Tibial nerve (tissue), 4 donors: ENCODE measurements at regions not wholly inside any gene's neighbourhood (a gene's known extent, or its start where the extent isn't known, plus 50 kb on each side); places are given as distances from the start of the nearest gene placed in this dataset.
A peak's percentile ranks its signal among the peaks of the same experiment; 100 is the strongest.

Experiments
- DNase-seq, 2 donors: peaks; one replicate each; pipeline ENCODE4 v3.0.0-alpha.2; 2019; ENCODE audit warnings: low spot score in 2 of 2
- H3K27ac ChIP-seq, 4 donors: fragments of 200-600 bp; sonication (generic) in 3 of 4; one replicate each; pipeline ENCODE4 v1.5.1; 2017 to 2019; ENCODE audit warnings: mild to moderate bottlenecking in 1 of 4
- H3K27me3 ChIP-seq, 2 donors: fragments of 200-600 bp; sonication (generic) in 1 of 2; one replicate each; pipeline versions ENCODE4 v1.5.1 to v1.6.0; 2017 to 2019
- H3K36me3 ChIP-seq, 3 donors: fragments of 200-600 bp; sonication (generic); one replicate each; pipeline ENCODE4 v1.5.1; 2018 to 2019
- H3K4me1 ChIP-seq, 4 donors: fragments of 200-600 bp; sonication (generic) in 3 of 4; one replicate each; pipeline ENCODE4 v1.5.1; 2017 to 2019
- H3K4me3 ChIP-seq, 4 donors: fragments of 200-600 bp; sonication (generic) in 3 of 4; one replicate each; pipeline ENCODE4 v1.5.1; 2017 to 2019; ENCODE audit warnings: mild to moderate bottlenecking in 1 of 4, moderate library complexity in 1 of 4
- H3K9me3 ChIP-seq, 4 donors: fragments of 200-600 bp; sonication (generic) in 3 of 4; one replicate each; pipeline ENCODE4 v1.5.1; 2017 to 2019
- CTCF ChIP-seq, 5 experiments: fragments of 200-600 bp in 3 of 5; fragments of 450-650 bp in 2 of 5; sonication (generic) in 3 of 5; IDR thresholded peaks; one replicate each; pipeline ENCODE4 v1.5.1; 2016 to 2019; ENCODE audit warnings: antibody characterized with exemption in 5 of 5, mild to moderate bottlenecking in 3 of 5, moderate library complexity in 2 of 5
- EP300 ChIP-seq, 2 donors: sonication (generic); formaldehyde crosslinking; IDR thresholded peaks; one replicate each; pipeline ENCODE4 v1.6.1; 2017; ENCODE audit warnings: antibody characterized with exemption in 2 of 2, mild to moderate bottlenecking in 1 of 2
- POLR2A ChIP-seq, 2 donors: fragments of 450-650 bp; IDR thresholded peaks; one replicate each; pipeline ENCODE4 v1.6.1; 2017; ENCODE audit warnings: antibody characterized with exemption in 2 of 2, mild to moderate bottlenecking in 2 of 2, moderate library complexity in 2 of 2
- WGBS, 2 donors: methylation state at CpG; one replicate each; pipeline ENCODE4 v1.1.5; 2018; 5-methylcytosine and 5-hydroxymethylcytosine counted together

- Histone ChIP-seq H3K4me1 (no peaks in the 10 kb centered on the region), H3K9me3 (no peaks in the 10 kb centered on the region), H3K27ac (no peak overlapping the region), H3K27me3 (no peaks in the 10 kb centered on the region), H3K36me3 (no peaks in the 10 kb centered on the region), H3K4me3 (no peak overlapping the region)
- no peak for TF ChIP-seq EP300 (IDR thresholded peaks at IDR 0.05)
- TF ChIP-seq CTCF (IDR thresholded peaks at IDR 0.05), result no peak
- TF ChIP-seq POLR2A (IDR thresholded peaks at IDR 0.05), result no peak
- WGBS, 2 donors, result 74 to 76% methylated on average over 4 of the region's 4 CpGs
- no peak for DNase-seq
Measured at GRCh38 chr6:19478273-19478672, 358.9 kb upstream of the ID4 start.

- no peak overlapping the region for H3K4me3 ChIP-seq
- H3K27ac ChIP-seq, result no peak overlapping the region
- H3K36me3 ChIP-seq, result no peaks in the 10 kb centered on the region
- no peaks in the 10 kb centered on the region for H3K4me1 ChIP-seq
- H3K27me3 ChIP-seq, result no peaks in the 10 kb centered on the region
- TF ChIP-seq POLR2A (IDR thresholded peaks at IDR 0.05) (no peak), EP300 (IDR thresholded peaks at IDR 0.05) (no peak), CTCF (IDR thresholded peaks at IDR 0.05) (no peak)
- DNase-seq, result no peak
- H3K9me3 ChIP-seq, result no peaks in the 10 kb centered on the region
Measured at GRCh38 chr6:19478992-19479391, 358.2 kb upstream of the ID4 start.

- no peak for TF ChIP-seq CTCF (IDR thresholded peaks at IDR 0.05)
- no peak for TF ChIP-seq EP300 (IDR thresholded peaks at IDR 0.05)
- TF ChIP-seq POLR2A (IDR thresholded peaks at IDR 0.05), result no peak
- no peak for DNase-seq
Measured at GRCh38 chr6:19479551-19479950, 357.6 kb upstream of the ID4 start.

GRCh38 chr6:19492636-19493405 lies 344.3 kb upstream of the ID4 start:
- TF ChIP-seq CTCF (IDR thresholded peaks at IDR 0.05) (no peak), EP300 (IDR thresholded peaks at IDR 0.05) (no peak), POLR2A (IDR thresholded peaks at IDR 0.05) (no peak)
- Histone ChIP-seq H3K36me3 (no peaks in the 10 kb centered on the region), H3K27me3 (no peaks in the 10 kb centered on the region), H3K4me3 (no peak overlapping the region), H3K27ac (no peak overlapping the region), H3K4me1 (peaks cover 0 to 6% (median 0%) of the 10 kb centered on the region in 4 donors), H3K9me3 (peaks cover 0 to 5% (median 0%) of the 10 kb centered on the region in 4 donors)
- DNase-seq, result no peak
- WGBS, 2 donors, result 55% methylated on average over 2 of the region's 2 CpGs

More at GRCh38 chr6:19479551-19479950, 357.6 kb upstream of the ID4 start:
- no peaks in the 10 kb centered on the region for H3K4me1 ChIP-seq
- H3K27ac ChIP-seq, result no peak overlapping the region
- H3K36me3 ChIP-seq, result no peaks in the 10 kb centered on the region
- no peaks in the 10 kb centered on the region for H3K9me3 ChIP-seq
- no peak overlapping the region for H3K4me3 ChIP-seq
- no peaks in the 10 kb centered on the region for H3K27me3 ChIP-seq

GRCh38 chr6:19501737-19502245 lies 335.4 kb upstream of the ID4 start:
- no peaks in the 10 kb centered on the region for H3K36me3 ChIP-seq
- H3K27ac ChIP-seq, result peak overlapping the region in 1 of 4 donors; percentile 63
- no peaks in the 10 kb centered on the region for H3K27me3 ChIP-seq
- DNase-seq, result no peak
- H3K4me1 ChIP-seq, result no peaks in the 10 kb centered on the region
- peaks cover 0 to 28% (median 12%) of the 10 kb centered on the region in 4 donors for H3K9me3 ChIP-seq
- H3K4me3 ChIP-seq, result no peak overlapping the region
- TF ChIP-seq CTCF (IDR thresholded peaks at IDR 0.05) (no peak), POLR2A (IDR thresholded peaks at IDR 0.05) (no peak), EP300 (IDR thresholded peaks at IDR 0.05) (no peak)
- WGBS, 2 donors, result 46 to 53% methylated on average over 3 of the region's 3 CpGs
